GM23248 (cell line): ENCODE measurements at regions not wholly inside any gene's neighbourhood (a gene's known extent, or its start where the extent isn't known, plus 50 kb on each side); places are given as distances from the start of the nearest gene placed in this dataset.
A peak's percentile ranks its signal among the peaks of the same experiment; 100 is the strongest.

ENCODE experiments used
- DNase-seq: peaks from one replicate; pipeline ENCODE4 v3.0.0-alpha.2; 2015
- H2AFZ ChIP-seq: fragments of 200-600 bp; sonication (generic); 2 replicates; pipeline ENCODE4 v1.6.1; 2016; ENCODE audit warnings: antibody characterized with exemption
- H3F3A ChIP-seq: fragments of 200-600 bp; sonication (generic); 2 replicates; pipeline ENCODE4 v1.6.1; 2016; ENCODE audit warnings: mild to moderate bottlenecking, antibody characterized with exemption, mixed run types; ENCODE audit not compliant: insufficient read depth
- H3K27ac ChIP-seq: fragments of 200-600 bp; sonication (generic); 2 replicates; pipeline ENCODE4 v1.5.1; 2016; ENCODE audit warnings: mild to moderate bottlenecking
- H3K27me3 ChIP-seq: fragments of 200-600 bp; sonication (generic); replicated peaks from 2 replicates; pipeline ENCODE4 v1.6.1; 2016; ENCODE audit warnings: mild to moderate bottlenecking; ENCODE audit not compliant: insufficient read depth
- H3K36me3 ChIP-seq: fragments of 200-600 bp; sonication (generic); 2 replicates; pipeline ENCODE4 v1.6.1; 2016; ENCODE audit warnings: low read depth, mild to moderate bottlenecking
- H3K4me1 ChIP-seq: fragments of 200-600 bp; sonication (generic); 2 replicates; pipeline ENCODE4 v1.6.1; 2016; ENCODE audit warnings: mild to moderate bottlenecking; ENCODE audit not compliant: insufficient read depth
- H3K4me2 ChIP-seq: fragments of 200-600 bp; sonication (generic); one replicate; pipeline ENCODE4 v1.6.1; 2016; ENCODE audit warnings: mild to moderate bottlenecking; ENCODE audit not compliant: unreplicated experiment
- H3K4me3 ChIP-seq: fragments of 200-600 bp; sonication (generic); 2 replicates; pipeline ENCODE4 v1.5.1; 2016; ENCODE audit warnings: mild to moderate bottlenecking
- H3K79me2 ChIP-seq: fragments of 200-600 bp; sonication (generic); 2 replicates; pipeline ENCODE4 v1.6.1; 2016; ENCODE audit warnings: mild to moderate bottlenecking; ENCODE audit not compliant: insufficient read depth
- H3K9ac ChIP-seq: fragments of 200-600 bp; sonication (generic); 2 replicates; pipeline ENCODE4 v1.6.1; 2016; ENCODE audit warnings: mild to moderate bottlenecking
- H3K9me2 ChIP-seq: fragments of 200-600 bp; sonication (generic); 2 replicates; pipeline ENCODE4 v1.6.1; 2016; ENCODE audit warnings: mixed run types, mild to moderate bottlenecking, moderate library complexity; ENCODE audit not compliant: insufficient read depth
- H3K9me3 ChIP-seq: fragments of 200-600 bp; sonication (generic); one replicate; pipeline ENCODE4 v1.6.1; 2017; ENCODE audit warnings: low read depth
- H4K20me1 ChIP-seq: fragments of 200-600 bp; sonication (generic); 2 replicates; pipeline ENCODE4 v1.6.0; 2016; ENCODE audit not compliant: insufficient read depth
- EZH2 ChIP-seq: fragments of 200-600 bp; sonication (generic); IDR thresholded peaks from 2 replicates; pipeline ENCODE4 v1.6.1; 2018; ENCODE audit warnings: antibody characterized with exemption, mild to moderate bottlenecking; ENCODE audit not compliant: insufficient read depth, poor library complexity, severe bottlenecking
- EZH2phosphoT487 ChIP-seq: fragments of 200-600 bp; sonication (generic); IDR thresholded peaks from 2 replicates; pipeline ENCODE4 v1.6.1; 2018; ENCODE audit warnings: antibody characterized with exemption, moderate library complexity, mild to moderate bottlenecking, low read depth; ENCODE audit not compliant: insufficient read depth
- WGBS, 2 experiments: methylation state at CpG; one replicate each; pipeline ENCODE4 v1.1.6; 2015 to 2017; ENCODE audit warnings: low lambda C conversion rate in 2 of 2, low coverage in 1 of 2; ENCODE audit errors: missing lambda C conversion rate in 2 of 2; 5-methylcytosine and 5-hydroxymethylcytosine counted together
- in situ Hi-C: fragments of 300-500 bp; cut with MboI; formaldehyde crosslinking; loops from 2 replicates; pipeline ENCODE4 v1.15.0; 2020

- TF ChIP-seq EZH2phosphoT487 (no peak), EZH2 (no peak)
These were observed 59.8 kb upstream of the FHIT start for GRCh38 chr3:61311044-61311443.

GRCh38 chr3:61315871-61316270 is 64.6 kb upstream of the FHIT start:
- Histone ChIP-seq H3K36me3 (no peaks in the 10 kb centered on the region), H3K9ac (no peak overlapping the region), H3K27ac (no peak overlapping the region), H3K9me2 (no peaks in the 10 kb centered on the region), H2AFZ (no peak overlapping the region), H3K4me1 (no peaks in the 10 kb centered on the region), H3K27me3 (no peaks in the 10 kb centered on the region), H3K4me2 (no peak overlapping the region), H3K79me2 (no peaks in the 10 kb centered on the region), H4K20me1 (no peaks in the 10 kb centered on the region), H3F3A (no peaks in the 10 kb centered on the region), H3K4me3 (no peak overlapping the region), H3K9me3 (no peaks in the 10 kb centered on the region)
- in situ Hi-C loops = no loop called here
- TF ChIP-seq EZH2 (no peak), EZH2phosphoT487 (no peak)
- 9 to 13% methylated on average over 3 of the region's 3 CpGs for WGBS, 2 experiments
- peak; percentile 35 for DNase-seq

More at GRCh38 chr3:61311044-61311443, 59.8 kb upstream of the FHIT start:
- no peaks in the 10 kb centered on the region for H3F3A ChIP-seq
- in situ Hi-C loops = no loop called here
- no peaks in the 10 kb centered on the region for H3K36me3 ChIP-seq
- H3K9me2 ChIP-seq = no peaks in the 10 kb centered on the region
- H3K4me3 ChIP-seq = no peak overlapping the region
- WGBS, 2 experiments = 8 to 9% methylated on average over 2 of the region's 2 CpGs
- H3K4me2 ChIP-seq = no peak overlapping the region
- no peaks in the 10 kb centered on the region for H3K27me3 ChIP-seq
- no peaks in the 10 kb centered on the region for H3K4me1 ChIP-seq
- H3K27ac ChIP-seq = no peak overlapping the region
- H3K79me2 ChIP-seq = no peaks in the 10 kb centered on the region
- no peak overlapping the region for H2AFZ ChIP-seq
- H3K9me3 ChIP-seq = no peaks in the 10 kb centered on the region
- no peaks in the 10 kb centered on the region for H4K20me1 ChIP-seq
- no peak overlapping the region for H3K9ac ChIP-seq
- no peak for DNase-seq

- H3F3A ChIP-seq = no peaks in the 10 kb centered on the region
- no peaks in the 10 kb centered on the region for H3K79me2 ChIP-seq
- WGBS, 2 experiments = 29 to 34% methylated on average over 3 of the region's 3 CpGs
- no peak overlapping the region for H3K4me3 ChIP-seq
- H2AFZ ChIP-seq = no peak overlapping the region
- H3K36me3 ChIP-seq = no peaks in the 10 kb centered on the region
- TF ChIP-seq EZH2 = no peak
- no peak for TF ChIP-seq EZH2phosphoT487
- no peak overlapping the region for H3K27ac ChIP-seq
- no peaks in the 10 kb centered on the region for H4K20me1 ChIP-seq
- H3K9me3 ChIP-seq = no peaks in the 10 kb centered on the region
- H3K9ac ChIP-seq = no peak overlapping the region
- H3K9me2 ChIP-seq = no peaks in the 10 kb centered on the region
- no peak overlapping the region for H3K4me2 ChIP-seq
- in situ Hi-C loops = no loop called here
- H3K27me3 ChIP-seq = no peaks in the 10 kb centered on the region
- DNase-seq = no peak
- H3K4me1 ChIP-seq = no peaks in the 10 kb centered on the region
These were observed 71.8 kb upstream of the FHIT start for GRCh38 chr3:61323094-61323493.

- no peaks in the 10 kb centered on the region for H3K79me2 ChIP-seq
- no peaks in the 10 kb centered on the region for H3F3A ChIP-seq
- no peaks in the 10 kb centered on the region for H3K9me2 ChIP-seq
- H2AFZ ChIP-seq = no peak overlapping the region
- H3K27me3 ChIP-seq = no peaks in the 10 kb centered on the region; the same call in 1 of the 2 replicates
- H3K4me1 ChIP-seq = no peaks in the 10 kb centered on the region
- H3K36me3 ChIP-seq = no peaks in the 10 kb centered on the region
- H3K4me3 ChIP-seq = no peak overlapping the region
- in situ Hi-C loops = no loop called here
- H4K20me1 ChIP-seq = no peaks in the 10 kb centered on the region
- no peak overlapping the region for H3K4me2 ChIP-seq
- no peak overlapping the region for H3K9ac ChIP-seq
- H3K27ac ChIP-seq = no peak overlapping the region
- H3K9me3 ChIP-seq = no peaks in the 10 kb centered on the region
- TF ChIP-seq EZH2 = no peak
- TF ChIP-seq EZH2phosphoT487 = no peak
- 40 to 41% methylated on average over 5 of the region's 5 CpGs for WGBS, 2 experiments
- DNase-seq = no peak
These were observed 80.8 kb upstream of the FHIT start for GRCh38 chr3:61331929-61332552.
